Endodermal cell (in vitro differentiated cells): ENCODE measurements at regions not wholly inside any gene's neighbourhood (a gene's known extent, or its start where the extent isn't known, plus 50 kb on each side); places are given as distances from the start of the nearest gene placed in this dataset.

Experiments
- DNase-seq: peaks from one replicate; pipeline ENCODE4 v3.0.0-alpha.2; 2017
- H3K27ac ChIP-seq: 2 replicates; pipeline ENCODE4 v1.5.1; 2013; ENCODE audit warnings: mild to moderate bottlenecking, low read depth, low read length, moderate library complexity
- H3K27me3 ChIP-seq: 2 replicates; pipeline ENCODE4 v1.6.1; 2013; ENCODE audit warnings: mild to moderate bottlenecking, low read length, moderate library complexity; ENCODE audit not compliant: insufficient read depth, control insufficient read depth, poor library complexity, severe bottlenecking
- H3K36me3 ChIP-seq: 2 replicates; pipeline ENCODE4 v1.7.0; 2013; ENCODE audit warnings: mild to moderate bottlenecking, low read length, moderate library complexity; ENCODE audit not compliant: control insufficient read depth, insufficient read depth
- H3K4me1 ChIP-seq: one replicate; pipeline ENCODE4 v1.7.0; 2013; ENCODE audit warnings: low read length; ENCODE audit not compliant: control insufficient read depth, insufficient read depth
- H3K4me3 ChIP-seq: 2 replicates; pipeline ENCODE4 v1.5.1; 2013; ENCODE audit warnings: mild to moderate bottlenecking, low read length, moderate library complexity
- H3K9ac ChIP-seq: 2 replicates; pipeline ENCODE4 v1.6.1; 2013; ENCODE audit warnings: mild to moderate bottlenecking, low read length, moderate library complexity; ENCODE audit not compliant: poor library complexity, severe bottlenecking; ENCODE audit errors: extremely low read depth
- H3K9me3 ChIP-seq: 2 replicates; pipeline ENCODE4 v1.6.1; 2013; ENCODE audit warnings: mild to moderate bottlenecking, low read length, moderate library complexity; ENCODE audit not compliant: control insufficient read depth
- H3K27ac Mint-ChIP-seq: 2 replicates; pipeline ENCODE4 v1.8.0; 2020; ENCODE audit warnings: mixed read lengths
- H3K27me3 Mint-ChIP-seq: 2 replicates; pipeline ENCODE4 v1.8.0; 2021; ENCODE audit warnings: mild to moderate bottlenecking, mixed read lengths; ENCODE audit not compliant: insufficient read depth
- H3K36me3 Mint-ChIP-seq: 2 replicates; pipeline ENCODE4 v1.8.0; 2020; ENCODE audit warnings: low read depth, mixed read lengths
- H3K4me1 Mint-ChIP-seq: 2 replicates; pipeline ENCODE4 v1.8.0; 2020; ENCODE audit warnings: mixed read lengths
- H3K4me3 Mint-ChIP-seq: 2 replicates; pipeline ENCODE4 v1.8.0; 2020; ENCODE audit warnings: mild to moderate bottlenecking, moderate library complexity, mixed read lengths
- H3K9me3 Mint-ChIP-seq: 2 replicates; pipeline ENCODE4 v1.8.0; 2020; ENCODE audit warnings: mild to moderate bottlenecking, mixed read lengths
- WGBS, 2 experiments: methylation state at CpG; one replicate each; pipeline versions ENCODE4 v1.1.5 to v1.1.7; 2013; ENCODE audit warnings: missing lambda C conversion rate in 2 of 2, mixed read lengths in 1 of 2; ENCODE audit not compliant: insufficient coverage in 1 of 2, insufficient read length in 1 of 2; 5-methylcytosine and 5-hydroxymethylcytosine counted together
- TF ChIP-seq, protein P1 (sequence below): fragments of 200-600 bp; sonication (generic); conservative IDR thresholded peaks from 2 replicates; pipeline ENCODE4 v1.5.0; 2021; ENCODE audit warnings: antibody characterized with exemption, mild to moderate bottlenecking

DNA sequence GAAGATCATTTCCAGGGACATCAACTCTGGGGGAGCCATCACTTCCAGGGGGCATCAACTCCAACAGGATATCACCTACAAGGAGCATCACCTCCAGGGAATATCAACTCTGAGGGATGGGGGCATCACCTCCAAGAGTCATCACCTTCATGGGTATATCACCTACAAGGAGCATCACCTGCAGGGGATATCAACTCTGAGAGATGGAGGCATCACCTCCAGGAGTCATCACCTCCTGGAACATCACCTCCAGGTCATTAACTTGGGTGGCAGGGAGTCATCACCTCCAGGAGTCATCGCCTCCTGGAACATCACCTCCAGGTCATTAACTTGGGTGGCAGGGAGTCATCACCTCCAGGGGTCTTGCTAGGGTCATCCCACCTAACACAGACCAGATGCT, 167.6 kb downstream of the NDUFA10 start:
- Mint-ChIP-seq H3K4me1 (peaks cover 4% of the 10 kb centered on the region), H3K27me3 (peaks cover 78% of the 10 kb centered on the region), H3K4me3 (no peak overlapping the region), H3K27ac (no peak overlapping the region), H3K36me3 (no peaks in the 10 kb centered on the region), H3K9me3 (peaks cover 9% of the 10 kb centered on the region)
- H3K4me1 ChIP-seq = no peaks in the 10 kb centered on the region
- no peaks in the 10 kb centered on the region for H3K9me3 ChIP-seq
- no peaks in the 10 kb centered on the region for H3K36me3 ChIP-seq
- H3K9ac ChIP-seq = no peak overlapping the region
- no peak for DNase-seq
- peak overlapping the region; percentile 96 for H3K27ac ChIP-seq
- WGBS, 2 experiments = 93 to 100% methylated on average over 1 of the region's 1 CpG
- no peak overlapping the region for H3K4me3 ChIP-seq
- TF ChIP-seq, protein P1, sequence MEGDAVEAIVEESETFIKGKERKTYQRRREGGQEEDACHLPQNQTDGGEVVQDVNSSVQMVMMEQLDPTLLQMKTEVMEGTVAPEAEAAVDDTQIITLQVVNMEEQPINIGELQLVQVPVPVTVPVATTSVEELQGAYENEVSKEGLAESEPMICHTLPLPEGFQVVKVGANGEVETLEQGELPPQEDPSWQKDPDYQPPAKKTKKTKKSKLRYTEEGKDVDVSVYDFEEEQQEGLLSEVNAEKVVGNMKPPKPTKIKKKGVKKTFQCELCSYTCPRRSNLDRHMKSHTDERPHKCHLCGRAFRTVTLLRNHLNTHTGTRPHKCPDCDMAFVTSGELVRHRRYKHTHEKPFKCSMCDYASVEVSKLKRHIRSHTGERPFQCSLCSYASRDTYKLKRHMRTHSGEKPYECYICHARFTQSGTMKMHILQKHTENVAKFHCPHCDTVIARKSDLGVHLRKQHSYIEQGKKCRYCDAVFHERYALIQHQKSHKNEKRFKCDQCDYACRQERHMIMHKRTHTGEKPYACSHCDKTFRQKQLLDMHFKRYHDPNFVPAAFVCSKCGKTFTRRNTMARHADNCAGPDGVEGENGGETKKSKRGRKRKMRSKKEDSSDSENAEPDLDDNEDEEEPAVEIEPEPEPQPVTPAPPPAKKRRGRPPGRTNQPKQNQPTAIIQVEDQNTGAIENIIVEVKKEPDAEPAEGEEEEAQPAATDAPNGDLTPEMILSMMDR = no peak
- peaks cover 85% of the 10 kb centered on the region for H3K27me3 ChIP-seq

DNA sequence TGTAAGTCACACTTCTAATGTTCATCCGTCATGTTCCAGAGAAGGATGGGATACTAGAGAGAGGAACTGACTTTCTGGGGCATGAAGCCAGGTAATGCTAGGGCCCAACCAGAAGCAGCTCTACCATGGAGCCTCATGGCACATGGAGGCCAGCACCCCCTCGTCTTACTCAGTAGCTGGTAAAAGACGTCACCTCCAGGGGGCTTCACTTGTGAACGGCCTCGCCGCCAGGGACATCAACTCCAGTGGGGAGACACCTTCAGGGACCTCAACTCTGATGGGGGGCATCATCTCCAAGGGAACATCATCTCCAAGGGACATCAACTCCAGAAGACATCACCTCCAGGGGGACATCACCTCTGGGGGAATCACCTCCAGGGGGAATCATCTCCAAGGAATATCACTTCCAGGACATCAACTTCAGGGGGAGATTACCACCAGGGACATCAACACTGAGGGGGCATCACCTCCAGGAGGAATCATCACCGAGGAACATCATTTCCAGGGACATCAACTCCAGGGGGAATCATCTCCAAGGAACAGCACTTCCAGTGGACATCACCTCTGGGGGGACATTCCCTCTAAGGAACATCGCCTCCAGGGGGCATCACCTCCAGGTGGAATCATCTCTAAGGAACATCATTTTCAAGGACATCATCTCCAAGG, 168.4 kb downstream of the NDUFA10 start:
- Mint-ChIP-seq H3K9me3 (peaks cover 9% of the 10 kb centered on the region), H3K36me3 (no peaks in the 10 kb centered on the region), H3K27me3 (peaks cover 76% of the 10 kb centered on the region), H3K4me1 (no peaks in the 10 kb centered on the region), H3K27ac (no peak overlapping the region), H3K4me3 (no peak overlapping the region)
- Histone ChIP-seq H3K4me3 (no peak overlapping the region), H3K9me3 (no peaks in the 10 kb centered on the region), H3K4me1 (no peaks in the 10 kb centered on the region), H3K27ac (no peak overlapping the region), H3K36me3 (no peaks in the 10 kb centered on the region), H3K9ac (no peak overlapping the region), H3K27me3 (peaks cover 80% of the 10 kb centered on the region)
- TF ChIP-seq, protein P1 = no peak
- peak; percentile 27 for DNase-seq
- WGBS, 2 experiments = 92 to 98% methylated on average over 7 to 8 of the region's 8 CpGs

DNA sequence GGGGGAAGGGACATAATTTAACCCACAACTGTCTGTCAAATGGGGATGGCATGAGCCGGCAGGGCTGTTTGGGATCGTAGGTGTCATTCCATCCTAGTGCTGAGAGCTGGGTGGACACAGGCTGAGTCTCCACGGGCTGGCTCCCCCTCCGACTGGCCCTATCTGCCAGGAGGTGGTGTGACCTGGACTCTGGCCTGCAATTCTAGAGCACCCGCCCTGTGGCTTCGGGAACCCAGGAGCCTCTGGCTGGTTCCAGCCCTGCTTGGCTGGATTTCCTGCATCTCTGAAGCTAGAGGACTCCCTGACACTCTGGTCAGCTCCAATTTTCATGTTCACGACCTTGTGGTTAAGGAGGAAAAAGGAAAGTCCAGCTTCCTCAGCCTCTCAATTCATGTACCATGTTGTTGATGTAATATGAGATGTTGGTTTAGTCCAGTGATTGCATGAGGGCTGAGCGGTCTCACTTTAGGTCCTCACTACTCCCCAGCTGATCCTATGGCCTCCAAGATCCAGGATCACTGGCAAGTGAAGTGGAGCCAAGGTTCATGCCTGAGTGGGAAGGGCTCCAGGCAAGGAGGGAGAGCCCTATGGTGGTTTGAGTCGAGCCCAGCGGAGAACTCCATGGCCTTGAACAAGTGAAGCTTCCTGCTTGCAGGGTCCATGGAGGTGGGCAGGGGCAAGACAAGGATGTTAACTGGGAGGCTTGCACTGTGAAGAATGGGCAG, 169.1 kb downstream of the NDUFA10 start:
- H3K4me1 Mint-ChIP-seq = no peaks in the 10 kb centered on the region
- Histone ChIP-seq H3K27me3 (peaks cover 80% of the 10 kb centered on the region), H3K9ac (no peak overlapping the region), H3K4me3 (no peak overlapping the region), H3K4me1 (no peaks in the 10 kb centered on the region), H3K36me3 (no peaks in the 10 kb centered on the region), H3K9me3 (peaks cover 6% of the 10 kb centered on the region), H3K27ac (no peak overlapping the region)
- no peak overlapping the region for H3K4me3 Mint-ChIP-seq
- H3K36me3 Mint-ChIP-seq = no peaks in the 10 kb centered on the region
- no peak overlapping the region for H3K27ac Mint-ChIP-seq
- TF ChIP-seq, protein P1 = no peak
- DNase-seq = peak; percentile 12
- 90 to 95% methylated on average over 7 to 10 of the region's 10 CpGs for WGBS, 2 experiments
- H3K27me3 Mint-ChIP-seq = peaks cover 76% of the 10 kb centered on the region
- H3K9me3 Mint-ChIP-seq = peaks cover 15% of the 10 kb centered on the region
